Upper lobe of left lung (tissue), 6 donors: ENCODE measurements at regions not wholly inside any gene's neighbourhood (a gene's known extent, or its start where the extent isn't known, plus 50 kb on each side); places are given as distances from the start of the nearest gene placed in this dataset.

ENCODE experiments used
- ATAC-seq, 2 donors: fragments of 200-7000 bp; cut with Tn5 transposase; one replicate each; pipeline ENCODE4 v1.9.1; 2022; ENCODE audit warnings: mild to moderate bottlenecking in 2 of 2, moderate library complexity in 2 of 2; ENCODE audit not compliant: low FRiP score in 2 of 2
- DNase-seq, 2 donors: peaks; one replicate each; pipeline ENCODE4 v3.0.0-alpha.2; 2019 to 2020
- H3K27ac ChIP-seq, 4 donors: fragments of 200-600 bp; sonication (generic); one replicate each; pipeline ENCODE4 v1.5.1; 2016 to 2019
- H3K27me3 ChIP-seq, 4 donors: fragments of 200-600 bp; sonication (generic); one replicate each; pipeline ENCODE4 v1.5.1; 2017 to 2019
- H3K36me3 ChIP-seq, 4 donors: fragments of 200-600 bp; sonication (generic); one replicate each; pipeline ENCODE4 v1.5.1; 2016 to 2019
- H3K4me1 ChIP-seq, 4 donors: fragments of 200-600 bp; sonication (generic); one replicate each; pipeline ENCODE4 v1.5.1; 2018 to 2019
- H3K4me3 ChIP-seq, 4 donors: fragments of 200-600 bp; sonication (generic); one replicate each; pipeline ENCODE4 v1.5.1; 2017 to 2019; ENCODE audit warnings: mild to moderate bottlenecking in 2 of 4, moderate library complexity in 1 of 4
- H3K9me3 ChIP-seq, 4 donors: fragments of 200-600 bp; sonication (generic); one replicate each; pipeline ENCODE4 v1.5.1; 2018 to 2019
- EP300 ChIP-seq, 4 donors: sonication (generic); formaldehyde crosslinking; IDR thresholded peaks; one replicate each; pipeline ENCODE4 v1.5.1; 2017; ENCODE audit warnings: antibody characterized with exemption in 4 of 4, control low read depth in 2 of 4
- POLR2A ChIP-seq, 4 donors: fragments of 450-650 bp; IDR thresholded peaks; one replicate each; pipeline ENCODE4 v1.5.1; 2016 to 2017; ENCODE audit warnings: antibody characterized with exemption in 4 of 4, mild to moderate bottlenecking in 2 of 4
- POLR2AphosphoS5 ChIP-seq, 2 donors: sonication (generic); formaldehyde crosslinking; IDR thresholded peaks; one replicate each; pipeline ENCODE4 v1.5.1; 2017; ENCODE audit warnings: antibody characterized with exemption in 2 of 2
- WGBS, 2 donors: methylation state at CpG; one replicate each; pipeline ENCODE4 v1.1.5; 2017 to 2018; 5-methylcytosine and 5-hydroxymethylcytosine counted together
- TF ChIP-seq, protein P1 (sequence below), 6 experiments: fragments of 450-650 bp in 4 of 6; fragments of 200-600 bp in 2 of 6; sonication (generic) in 2 of 6; IDR thresholded peaks; one replicate each; pipeline ENCODE4 v1.5.1; 2016 to 2019; ENCODE audit warnings: antibody characterized with exemption in 6 of 6
- donor health status: DM: no; HTN: no; CAD: no; lungs with moderate emphysema.
- donor health status: DM: no; HTN: yes; CAD: no; lungs with severe emphysema.

DNA sequence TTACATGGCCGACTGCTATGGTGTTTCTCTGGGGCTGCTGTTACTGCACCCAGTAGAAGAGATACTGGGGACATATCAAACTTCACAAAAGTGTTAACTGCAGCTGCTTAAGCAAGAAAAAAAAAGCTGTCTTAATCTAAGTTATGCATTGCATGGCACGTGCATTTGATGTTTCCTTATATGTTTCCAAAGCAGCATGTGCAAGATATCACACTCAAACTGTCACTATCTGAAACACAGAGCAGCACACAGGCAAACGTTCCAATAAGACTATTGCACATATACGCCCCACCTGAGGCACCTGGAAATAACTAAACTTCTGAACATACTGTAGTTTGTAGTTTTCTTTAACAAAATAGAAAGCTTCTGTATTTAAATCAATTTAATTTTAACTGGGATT is 671.4 kb upstream of the ADGRL2 start:
- H3K27ac ChIP-seq, result no peak overlapping the region
- H3K27me3 ChIP-seq, result no peaks in the 10 kb centered on the region
- no peaks in the 10 kb centered on the region for H3K9me3 ChIP-seq
- H3K4me3 ChIP-seq, result no peak overlapping the region
- no peaks in the 10 kb centered on the region for H3K4me1 ChIP-seq
- TF ChIP-seq EP300 (IDR thresholded peaks at IDR 0.05), result no peak
- TF ChIP-seq POLR2AphosphoS5 (IDR thresholded peaks at IDR 0.05), result no peak
- TF ChIP-seq, protein P1, sequence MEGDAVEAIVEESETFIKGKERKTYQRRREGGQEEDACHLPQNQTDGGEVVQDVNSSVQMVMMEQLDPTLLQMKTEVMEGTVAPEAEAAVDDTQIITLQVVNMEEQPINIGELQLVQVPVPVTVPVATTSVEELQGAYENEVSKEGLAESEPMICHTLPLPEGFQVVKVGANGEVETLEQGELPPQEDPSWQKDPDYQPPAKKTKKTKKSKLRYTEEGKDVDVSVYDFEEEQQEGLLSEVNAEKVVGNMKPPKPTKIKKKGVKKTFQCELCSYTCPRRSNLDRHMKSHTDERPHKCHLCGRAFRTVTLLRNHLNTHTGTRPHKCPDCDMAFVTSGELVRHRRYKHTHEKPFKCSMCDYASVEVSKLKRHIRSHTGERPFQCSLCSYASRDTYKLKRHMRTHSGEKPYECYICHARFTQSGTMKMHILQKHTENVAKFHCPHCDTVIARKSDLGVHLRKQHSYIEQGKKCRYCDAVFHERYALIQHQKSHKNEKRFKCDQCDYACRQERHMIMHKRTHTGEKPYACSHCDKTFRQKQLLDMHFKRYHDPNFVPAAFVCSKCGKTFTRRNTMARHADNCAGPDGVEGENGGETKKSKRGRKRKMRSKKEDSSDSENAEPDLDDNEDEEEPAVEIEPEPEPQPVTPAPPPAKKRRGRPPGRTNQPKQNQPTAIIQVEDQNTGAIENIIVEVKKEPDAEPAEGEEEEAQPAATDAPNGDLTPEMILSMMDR (IDR thresholded peaks at IDR 0.05), result no peak
- TF ChIP-seq POLR2A (IDR thresholded peaks at IDR 0.05), result no peak
- DNase-seq, result no peak
- 67% methylated on average over 4 of the region's 4 CpGs for WGBS, 2 donors
- no peaks in the 10 kb centered on the region for H3K36me3 ChIP-seq
- no peak for ATAC-seq

DNA sequence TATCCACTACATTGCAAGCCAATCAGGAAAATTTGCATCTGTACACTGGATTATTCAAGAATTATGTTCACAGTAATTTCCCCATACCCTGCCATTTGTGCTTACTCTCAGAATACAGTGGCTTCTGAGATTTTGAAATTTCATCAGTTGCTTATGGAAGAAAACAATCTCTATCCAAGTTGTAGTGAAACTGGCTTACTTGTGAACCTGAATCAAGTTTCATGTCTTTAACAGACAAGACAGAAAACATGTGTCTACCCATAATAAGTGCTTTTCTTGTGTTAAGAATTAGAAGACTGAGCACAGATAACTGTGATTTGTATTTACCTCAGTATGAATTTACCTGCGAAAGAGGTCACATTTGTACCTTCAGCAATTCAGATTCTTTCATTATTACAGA is 672.7 kb upstream of the ADGRL2 start:
- H3K27ac ChIP-seq, result no peak overlapping the region
- H3K4me1 ChIP-seq, result no peaks in the 10 kb centered on the region
- ATAC-seq (no peak), DNase-seq (no peak)
- H3K36me3 ChIP-seq, result no peaks in the 10 kb centered on the region
- no peaks in the 10 kb centered on the region for H3K27me3 ChIP-seq
- WGBS, 2 donors, result 89 to 100% methylated on average over 1 of the region's 1 CpG
- TF ChIP-seq, protein P1 (IDR thresholded peaks at IDR 0.05), result no peak
- TF ChIP-seq EP300 (IDR thresholded peaks at IDR 0.05) (no peak), POLR2A (IDR thresholded peaks at IDR 0.05) (no peak), POLR2AphosphoS5 (IDR thresholded peaks at IDR 0.05) (no peak)
- no peaks in the 10 kb centered on the region for H3K9me3 ChIP-seq
- no peak overlapping the region for H3K4me3 ChIP-seq

DNA sequence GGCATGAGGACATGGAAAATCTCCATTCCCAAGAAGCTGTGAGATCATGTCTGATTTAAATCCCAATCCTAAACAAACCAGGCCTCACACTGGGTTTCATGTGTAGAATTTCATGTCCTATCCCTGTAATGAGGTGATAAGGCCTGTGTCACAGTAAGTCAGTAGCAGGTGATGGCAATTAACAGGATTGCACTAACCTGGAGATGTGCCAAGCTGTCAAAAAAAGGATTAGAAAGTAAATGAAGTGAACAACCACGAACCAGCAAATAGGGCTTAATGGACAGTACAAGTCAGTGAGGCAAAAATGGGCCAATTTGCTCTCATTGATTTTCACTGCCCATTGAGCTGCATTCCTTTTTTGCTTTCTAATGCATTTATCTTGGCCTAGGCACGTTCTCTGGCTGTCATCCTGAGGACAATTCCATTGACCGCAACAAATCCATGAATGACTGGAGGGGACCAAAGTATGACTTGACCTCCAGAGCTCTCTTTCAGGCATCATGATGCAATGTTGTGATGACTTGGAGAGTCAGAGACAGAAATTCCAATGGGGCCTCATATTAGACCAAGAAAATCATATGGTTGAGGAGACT is 673.6 kb upstream of the ADGRL2 start:
- Histone ChIP-seq H3K9me3 (no peaks in the 10 kb centered on the region), H3K36me3 (no peaks in the 10 kb centered on the region), H3K4me1 (no peaks in the 10 kb centered on the region), H3K27ac (no peak overlapping the region), H3K27me3 (no peaks in the 10 kb centered on the region), H3K4me3 (no peak overlapping the region)
- TF ChIP-seq, protein P1 (IDR thresholded peaks at IDR 0.05), result no peak
- TF ChIP-seq EP300 (IDR thresholded peaks at IDR 0.05) (no peak), POLR2AphosphoS5 (IDR thresholded peaks at IDR 0.05) (no peak), POLR2A (IDR thresholded peaks at IDR 0.05) (no peak)
- 56 to 69% methylated on average over 3 of the region's 3 CpGs for WGBS, 2 donors
- ATAC-seq, result no peak
- DNase-seq, result no peak

DNA sequence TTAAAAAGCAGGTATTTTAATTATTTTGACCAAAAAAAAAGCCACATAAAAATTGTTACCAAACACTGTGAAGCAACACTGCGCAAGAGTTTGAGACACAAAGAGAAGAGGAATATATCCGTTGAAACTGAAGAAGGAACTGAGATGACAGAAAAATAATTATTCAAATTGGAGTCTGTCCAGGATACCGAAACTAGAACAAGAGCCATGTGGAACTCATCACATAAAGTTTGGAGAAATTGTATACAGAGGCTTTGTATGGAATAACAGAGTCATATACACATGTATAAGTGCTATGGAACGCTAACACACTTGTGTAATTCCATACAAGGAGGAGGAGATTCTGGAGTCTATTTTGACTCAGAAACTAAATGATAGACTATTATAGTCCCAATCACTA is 675.1 kb upstream of the ADGRL2 start:
- TF ChIP-seq POLR2AphosphoS5 (IDR thresholded peaks at IDR 0.05) (no peak), EP300 (IDR thresholded peaks at IDR 0.05) (no peak), POLR2A (IDR thresholded peaks at IDR 0.05) (no peak)
- TF ChIP-seq, protein P1 (IDR thresholded peaks at IDR 0.05), result no peak
- Histone ChIP-seq H3K9me3 (no peaks in the 10 kb centered on the region), H3K36me3 (no peaks in the 10 kb centered on the region), H3K4me1 (no peaks in the 10 kb centered on the region), H3K4me3 (no peak overlapping the region), H3K27ac (no peak overlapping the region), H3K27me3 (no peaks in the 10 kb centered on the region)
- ATAC-seq (no peak), DNase-seq (no peak)
- WGBS, 2 donors, result 50 to 51% methylated on average over 4 of the region's 4 CpGs

DNA sequence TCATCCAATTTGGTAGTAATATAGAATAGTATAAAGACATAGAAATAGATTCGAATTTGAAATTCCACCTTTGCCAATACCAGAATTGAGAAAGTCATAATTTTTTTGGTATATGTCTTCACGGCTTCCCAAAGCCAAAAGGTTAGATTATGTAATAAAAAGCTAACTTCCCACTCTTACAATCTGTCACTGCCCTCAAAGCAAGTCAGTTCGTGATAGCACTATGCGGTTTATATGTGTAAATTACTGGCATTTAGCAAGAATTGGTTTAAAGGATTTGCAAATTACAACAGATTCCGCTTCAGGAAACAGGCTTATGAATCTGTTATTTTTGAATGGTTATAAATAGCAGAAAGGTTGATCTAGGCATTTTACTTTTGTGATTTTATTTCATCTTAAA is 679.4 kb upstream of the ADGRL2 start:
- Histone ChIP-seq H3K27ac (no peak overlapping the region), H3K9me3 (no peaks in the 10 kb centered on the region), H3K4me3 (no peak overlapping the region), H3K4me1 (no peaks in the 10 kb centered on the region), H3K27me3 (no peaks in the 10 kb centered on the region), H3K36me3 (no peaks in the 10 kb centered on the region)
- DNase-seq (no peak), ATAC-seq (no peak)
- 72 to 78% methylated on average over 5 of the region's 5 CpGs for whole genome bisulfite sequencing, 2 donors
- TF ChIP-seq POLR2AphosphoS5 (IDR thresholded peaks at IDR 0.05) (no peak), POLR2A (IDR thresholded peaks at IDR 0.05) (no peak), EP300 (IDR thresholded peaks at IDR 0.05) (no peak)
- TF ChIP-seq, protein P1 (IDR thresholded peaks at IDR 0.05), result no peak
